ENCODE measurements at regions not wholly inside any gene's neighbourhood (a gene's known extent, or its start where the extent isn't known, plus 50 kb on each side); places are given as distances from the start of the nearest gene placed in this dataset.

GRCh38 chr21:16707274-16707673 lies 805.6 kb upstream of the CXADR start:
- no peak overlapping the region for H3K4me3 ChIP-seq (ENCODE audit: low read length)
- no peak overlapping the region for H3K27ac ChIP-seq (ENCODE audit: low read length)
- no peaks in the 10 kb centered on the region for H3K27me3 ChIP-seq (ENCODE audit: control insufficient read depth, insufficient read depth, low read length)
- peaks cover 3% of the 10 kb centered on the region for H3K4me1 ChIP-seq (ENCODE audit: control insufficient read depth, low read depth, low read length)
- no peaks in the 10 kb centered on the region for H3K36me3 ChIP-seq (ENCODE audit: control insufficient read depth, low read depth, low read length)
- H3K9me3 ChIP-seq (ENCODE audit: control insufficient read depth, low read depth, low read length) = no peaks in the 10 kb centered on the region
- no peak overlapping the region for H3K9ac ChIP-seq (ENCODE audit: low read length)

GRCh38 chr21:16708101-16708835 lies 804.6 kb upstream of the CXADR start:
- Histone ChIP-seq H3K36me3 (ENCODE audit: control insufficient read depth, low read depth, low read length) (no peaks in the 10 kb centered on the region), H3K9me3 (ENCODE audit: control insufficient read depth, low read depth, low read length) (no peaks in the 10 kb centered on the region), H3K4me1 (ENCODE audit: control insufficient read depth, low read depth, low read length) (peaks cover 3% of the 10 kb centered on the region), H3K27me3 (ENCODE audit: control insufficient read depth, insufficient read depth, low read length) (no peaks in the 10 kb centered on the region), H3K27ac (ENCODE audit: low read length) (no peak overlapping the region), H3K4me3 (ENCODE audit: low read length) (no peak overlapping the region), H3K9ac (ENCODE audit: low read length) (no peak overlapping the region)

GRCh38 chr21:16709866-16710550 lies 802.8 kb upstream of the CXADR start:
- peaks cover 3% of the 10 kb centered on the region for H3K4me1 ChIP-seq (ENCODE audit: control insufficient read depth, low read depth, low read length)
- H3K4me3 ChIP-seq (ENCODE audit: low read length) = no peak overlapping the region
- no peak overlapping the region for H3K27ac ChIP-seq (ENCODE audit: low read length)
- H3K36me3 ChIP-seq (ENCODE audit: control insufficient read depth, low read depth, low read length) = no peaks in the 10 kb centered on the region
- no peak overlapping the region for H3K9ac ChIP-seq (ENCODE audit: low read length)
- H3K9me3 ChIP-seq (ENCODE audit: control insufficient read depth, low read depth, low read length) = no peaks in the 10 kb centered on the region
- H3K27me3 ChIP-seq (ENCODE audit: control insufficient read depth, insufficient read depth, low read length) = no peaks in the 10 kb centered on the region

- Histone ChIP-seq H3K4me1 (ENCODE audit: control insufficient read depth, low read depth, low read length) (peaks cover 3% of the 10 kb centered on the region), H3K9ac (ENCODE audit: low read length) (no peak overlapping the region), H3K27ac (ENCODE audit: low read length) (no peak overlapping the region), H3K4me3 (ENCODE audit: low read length) (no peak overlapping the region), H3K9me3 (ENCODE audit: control insufficient read depth, low read depth, low read length) (no peaks in the 10 kb centered on the region), H3K27me3 (ENCODE audit: control insufficient read depth, insufficient read depth, low read length) (no peaks in the 10 kb centered on the region), H3K36me3 (ENCODE audit: control insufficient read depth, low read depth, low read length) (no peaks in the 10 kb centered on the region)
Observed at GRCh38 chr21:16711757-16712156, 801.1 kb upstream of the CXADR start.

- Histone ChIP-seq H3K27me3 (ENCODE audit: control insufficient read depth, insufficient read depth, low read length) (no peaks in the 10 kb centered on the region), H3K27ac (ENCODE audit: low read length) (no peak overlapping the region), H3K4me3 (ENCODE audit: low read length) (no peak overlapping the region), H3K9me3 (ENCODE audit: control insufficient read depth, low read depth, low read length) (peaks cover 3% of the 10 kb centered on the region), H3K36me3 (ENCODE audit: control insufficient read depth, low read depth, low read length) (no peaks in the 10 kb centered on the region), H3K9ac (ENCODE audit: low read length) (no peak overlapping the region), H3K4me1 (ENCODE audit: control insufficient read depth, low read depth, low read length) (peaks cover 3% of the 10 kb centered on the region)
Observed at GRCh38 chr21:16713331-16714117, 799.3 kb upstream of the CXADR start.

GRCh38 chr21:16740511-16740910 lies 772.3 kb upstream of the CXADR start:
- H3K9me3 ChIP-seq (ENCODE audit: control insufficient read depth, low read depth, low read length) = no peaks in the 10 kb centered on the region
- no peak overlapping the region for H3K27ac ChIP-seq (ENCODE audit: low read length)
- no peak overlapping the region for H3K4me3 ChIP-seq (ENCODE audit: low read length)
- no peaks in the 10 kb centered on the region for H3K4me1 ChIP-seq (ENCODE audit: control insufficient read depth, low read depth, low read length)
- H3K36me3 ChIP-seq (ENCODE audit: control insufficient read depth, low read depth, low read length) = no peaks in the 10 kb centered on the region
- no peaks in the 10 kb centered on the region for H3K27me3 ChIP-seq (ENCODE audit: control insufficient read depth, insufficient read depth, low read length)
- no peak overlapping the region for H3K9ac ChIP-seq (ENCODE audit: low read length)

- no peaks in the 10 kb centered on the region for H3K9me3 ChIP-seq (ENCODE audit: control insufficient read depth, low read depth, low read length)
- H3K9ac ChIP-seq (ENCODE audit: low read length) = no peak overlapping the region
- H3K27me3 ChIP-seq (ENCODE audit: control insufficient read depth, insufficient read depth, low read length) = no peaks in the 10 kb centered on the region
- no peaks in the 10 kb centered on the region for H3K4me1 ChIP-seq (ENCODE audit: control insufficient read depth, low read depth, low read length)
- H3K36me3 ChIP-seq (ENCODE audit: control insufficient read depth, low read depth, low read length) = no peaks in the 10 kb centered on the region
- H3K4me3 ChIP-seq (ENCODE audit: low read length) = no peak overlapping the region
- no peak overlapping the region for H3K27ac ChIP-seq (ENCODE audit: low read length)
Observed at GRCh38 chr21:16741141-16741665, 771.6 kb upstream of the CXADR start.

- Histone ChIP-seq H3K4me1 (ENCODE audit: control insufficient read depth, low read depth, low read length) (no peaks in the 10 kb centered on the region), H3K36me3 (ENCODE audit: control insufficient read depth, low read depth, low read length) (no peaks in the 10 kb centered on the region), H3K27me3 (ENCODE audit: control insufficient read depth, insufficient read depth, low read length) (no peaks in the 10 kb centered on the region), H3K9ac (ENCODE audit: low read length) (no peak overlapping the region), H3K4me3 (ENCODE audit: low read length) (no peak overlapping the region), H3K9me3 (ENCODE audit: control insufficient read depth, low read depth, low read length) (no peaks in the 10 kb centered on the region), H3K27ac (ENCODE audit: low read length) (no peak overlapping the region)
Observed at GRCh38 chr21:16742131-16742641, 770.7 kb upstream of the CXADR start.

GRCh38 chr21:16742741-16743140 lies 770.1 kb upstream of the CXADR start:
- H3K4me1 ChIP-seq (ENCODE audit: control insufficient read depth, low read depth, low read length) = no peaks in the 10 kb centered on the region
- no peaks in the 10 kb centered on the region for H3K36me3 ChIP-seq (ENCODE audit: control insufficient read depth, low read depth, low read length)
- no peaks in the 10 kb centered on the region for H3K9me3 ChIP-seq (ENCODE audit: control insufficient read depth, low read depth, low read length)
- H3K27me3 ChIP-seq (ENCODE audit: control insufficient read depth, insufficient read depth, low read length) = no peaks in the 10 kb centered on the region
- no peak overlapping the region for H3K9ac ChIP-seq (ENCODE audit: low read length)
- no peak overlapping the region for H3K27ac ChIP-seq (ENCODE audit: low read length)
- H3K4me3 ChIP-seq (ENCODE audit: low read length) = no peak overlapping the region

GRCh38 chr21:16743317-16743716 lies 769.5 kb upstream of the CXADR start:
- Histone ChIP-seq H3K9ac (ENCODE audit: low read length) (no peak overlapping the region), H3K27me3 (ENCODE audit: control insufficient read depth, insufficient read depth, low read length) (no peaks in the 10 kb centered on the region), H3K4me1 (ENCODE audit: control insufficient read depth, low read depth, low read length) (no peaks in the 10 kb centered on the region), H3K4me3 (ENCODE audit: low read length) (no peak overlapping the region), H3K9me3 (ENCODE audit: control insufficient read depth, low read depth, low read length) (no peaks in the 10 kb centered on the region), H3K36me3 (ENCODE audit: control insufficient read depth, low read depth, low read length) (no peaks in the 10 kb centered on the region), H3K27ac (ENCODE audit: low read length) (no peak overlapping the region)

GRCh38 chr21:16750926-16751325 lies 761.9 kb upstream of the CXADR start:
- H3K9ac ChIP-seq (ENCODE audit: low read length) = no peak overlapping the region
- no peak overlapping the region for H3K4me3 ChIP-seq (ENCODE audit: low read length)
- H3K27me3 ChIP-seq (ENCODE audit: control insufficient read depth, insufficient read depth, low read length) = no peaks in the 10 kb centered on the region
- H3K27ac ChIP-seq (ENCODE audit: low read length) = no peak overlapping the region
- H3K36me3 ChIP-seq (ENCODE audit: control insufficient read depth, low read depth, low read length) = no peaks in the 10 kb centered on the region
- no peaks in the 10 kb centered on the region for H3K4me1 ChIP-seq (ENCODE audit: control insufficient read depth, low read depth, low read length)
- no peaks in the 10 kb centered on the region for H3K9me3 ChIP-seq (ENCODE audit: control insufficient read depth, low read depth, low read length)

Measured in iPS-18a (cell line).